Osteocyte (in vitro differentiated cells): ENCODE measurements at regions not wholly inside any gene's neighbourhood (a gene's known extent, or its start where the extent isn't known, plus 50 kb on each side); places are given as distances from the start of the nearest gene placed in this dataset.

ENCODE experiments used
- DNase-seq: peaks from one replicate; pipeline ENCODE4 v3.0.0; 2021; ENCODE audit warnings: mixed read lengths; ENCODE audit not compliant: unreplicated experiment; ENCODE audit errors: extremely low spot score
- H3K27ac Mint-ChIP-seq: one replicate; pipeline ENCODE4 v1.8.0; 2021; ENCODE audit warnings: mild to moderate bottlenecking, mixed read lengths; ENCODE audit not compliant: unreplicated experiment
- H3K27me3 Mint-ChIP-seq: one replicate; pipeline ENCODE4 v1.8.0; 2021; ENCODE audit warnings: mixed read lengths; ENCODE audit not compliant: unreplicated experiment
- H3K36me3 Mint-ChIP-seq: one replicate; pipeline ENCODE4 v1.8.0; 2021; ENCODE audit warnings: mixed read lengths; ENCODE audit not compliant: unreplicated experiment
- H3K4me1 Mint-ChIP-seq: one replicate; pipeline ENCODE4 v1.8.0; 2021; ENCODE audit warnings: mixed read lengths; ENCODE audit not compliant: unreplicated experiment
- H3K4me3 Mint-ChIP-seq: one replicate; pipeline ENCODE4 v1.8.0; 2021; ENCODE audit warnings: mild to moderate bottlenecking, moderate library complexity, mixed read lengths; ENCODE audit not compliant: unreplicated experiment
- H3K9me3 Mint-ChIP-seq: one replicate; pipeline ENCODE4 v1.8.0; 2021; ENCODE audit warnings: mixed read lengths; ENCODE audit not compliant: unreplicated experiment
- CTCF ChIP-seq: fragments of 200-600 bp; sonication (generic); IDR thresholded peaks from 2 replicates; pipeline ENCODE4 v1.5.0; 2021; ENCODE audit warnings: antibody characterized with exemption, mild to moderate bottlenecking, moderate library complexity

DNA sequence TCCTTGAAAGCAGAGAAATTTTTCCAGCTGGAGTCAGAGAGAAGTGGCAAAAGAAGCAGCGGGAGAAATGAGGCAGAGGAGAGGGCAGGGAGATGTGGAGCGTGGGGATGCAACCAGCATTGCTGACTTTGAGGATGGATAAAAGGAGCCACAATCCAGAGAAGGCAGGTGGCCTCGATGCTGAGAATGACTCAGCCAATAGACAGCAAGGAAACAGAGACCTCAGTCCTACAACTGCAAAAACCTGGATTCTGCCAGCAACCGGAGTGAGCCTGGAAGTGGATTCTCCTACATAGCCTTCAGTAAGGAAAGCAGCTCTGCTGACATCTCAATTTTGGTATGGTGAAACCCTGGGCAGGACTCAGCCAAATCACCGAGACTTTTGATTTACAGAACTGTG lies 128.9 kb upstream of the ATP1B1 start:
- no peaks in the 10 kb centered on the region for H3K27me3 Mint-ChIP-seq
- TF ChIP-seq CTCF = no peak
- H3K9me3 Mint-ChIP-seq = no peaks in the 10 kb centered on the region
- no peak for DNase-seq
- H3K36me3 Mint-ChIP-seq = no peaks in the 10 kb centered on the region
- H3K4me3 Mint-ChIP-seq = no peak overlapping the region
- H3K4me1 Mint-ChIP-seq = no peaks in the 10 kb centered on the region
- no peak overlapping the region for H3K27ac Mint-ChIP-seq

DNA sequence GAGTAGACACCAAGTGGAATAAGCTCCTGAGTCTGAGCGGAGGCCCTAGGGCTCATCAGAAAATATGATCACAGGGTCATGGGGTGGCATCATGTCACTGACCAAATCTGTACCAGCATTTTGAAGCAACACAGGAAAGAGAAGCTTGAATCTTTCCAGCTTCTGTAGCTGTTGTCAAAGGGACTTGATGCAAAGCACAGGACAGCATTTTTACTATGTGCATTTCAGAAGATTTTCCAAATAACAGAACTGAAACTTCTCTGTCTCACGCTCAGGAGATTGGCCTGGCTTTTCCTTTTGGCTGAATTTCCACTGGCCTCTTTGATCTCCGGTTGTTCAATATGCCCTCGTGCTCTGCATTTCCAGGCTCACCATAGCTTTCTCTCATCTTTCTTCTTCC lies 127.2 kb upstream of the ATP1B1 start:
- Mint-ChIP-seq H3K4me1 (no peaks in the 10 kb centered on the region), H3K36me3 (no peaks in the 10 kb centered on the region), H3K4me3 (no peak overlapping the region), H3K27ac (no peak overlapping the region), H3K27me3 (no peaks in the 10 kb centered on the region), H3K9me3 (no peaks in the 10 kb centered on the region)
- TF ChIP-seq CTCF = no peak
- no peak for DNase-seq

DNA sequence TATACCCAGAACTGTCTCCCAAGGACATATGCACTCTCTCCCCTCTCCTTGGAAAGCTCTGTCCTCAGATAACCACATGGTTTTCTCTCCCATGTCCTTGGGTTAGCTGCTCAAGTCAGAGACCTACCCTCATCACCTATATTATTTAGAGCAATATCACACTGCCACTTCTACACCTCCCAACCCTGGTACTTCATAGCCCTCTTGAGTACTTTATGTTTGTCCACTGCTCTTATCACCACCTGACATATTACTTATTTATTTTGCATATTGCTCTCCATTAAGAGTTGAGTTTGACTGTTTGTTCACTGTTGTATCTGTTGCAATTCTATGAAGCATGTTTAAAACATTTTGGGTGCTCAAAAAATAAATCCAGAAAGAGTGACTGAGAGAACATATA lies 126.3 kb upstream of the ATP1B1 start:
- no peaks in the 10 kb centered on the region for H3K36me3 Mint-ChIP-seq
- H3K27me3 Mint-ChIP-seq = no peaks in the 10 kb centered on the region
- no peak for TF ChIP-seq CTCF

GRCh38 chr1:168980656-168981055 lies 125.8 kb upstream of the ATP1B1 start:
- Mint-ChIP-seq H3K27me3 (no peaks in the 10 kb centered on the region), H3K36me3 (no peaks in the 10 kb centered on the region), H3K27ac (no peak overlapping the region), H3K9me3 (no peaks in the 10 kb centered on the region), H3K4me1 (no peaks in the 10 kb centered on the region), H3K4me3 (no peak overlapping the region)
- DNase-seq = no peak
- TF ChIP-seq CTCF = no peak

More for the DNA sequence above, 126.3 kb upstream of the ATP1B1 start:
- H3K4me3 Mint-ChIP-seq = no peak overlapping the region
- DNase-seq = no peak
- H3K4me1 Mint-ChIP-seq = no peaks in the 10 kb centered on the region
- H3K9me3 Mint-ChIP-seq = no peaks in the 10 kb centered on the region
- H3K27ac Mint-ChIP-seq = no peak overlapping the region

DNA sequence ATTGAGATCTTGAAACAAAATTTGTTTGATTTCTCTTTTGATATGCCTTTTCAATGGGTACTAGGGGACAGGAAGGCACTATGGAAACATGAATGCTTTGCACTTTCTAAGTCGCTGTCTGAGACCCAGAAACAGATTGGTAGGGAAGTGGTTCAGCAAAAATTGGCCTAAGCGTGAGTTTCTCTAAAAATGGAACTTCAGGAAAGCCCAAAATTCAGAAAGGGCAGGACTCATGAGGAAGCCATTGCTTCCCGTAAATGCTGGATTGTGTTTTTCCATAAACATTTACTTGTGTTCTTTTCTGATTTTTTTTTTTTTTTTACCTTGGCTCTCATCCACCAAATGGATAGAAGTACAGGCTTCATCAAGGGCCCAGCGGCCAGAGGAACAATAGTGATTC lies 123.7 kb upstream of the ATP1B1 start:
- Mint-ChIP-seq H3K9me3 (no peaks in the 10 kb centered on the region), H3K4me3 (no peak overlapping the region)

More for the DNA sequence above, 123.7 kb upstream of the ATP1B1 start:
- Mint-ChIP-seq H3K4me1 (no peaks in the 10 kb centered on the region), H3K36me3 (no peaks in the 10 kb centered on the region), H3K27me3 (peaks cover 2% of the 10 kb centered on the region), H3K27ac (no peak overlapping the region)
- no peak for TF ChIP-seq CTCF
- no peak for DNase-seq
